ENCODE measurements at regions not wholly inside any gene's neighbourhood (a gene's known extent, or its start where the extent isn't known, plus 50 kb on each side); places are given as distances from the start of the nearest gene placed in this dataset.

GRCh38 chr2:215691346-215691745 is 255.5 kb upstream of the FN1 start:
- no peak for ATAC-seq
- TF ChIP-seq POLR2AphosphoS5 (IDR thresholded peaks at IDR 0.05; ENCODE audit: low read depth, low read length) (no peak), REST (IDR thresholded peaks at IDR 0.05; ENCODE audit: insufficient read depth in 1 of 2, low read depth in 2 of 2, low read length in 1 of 2) (no peak), TCF7L2 (IDR thresholded peaks at IDR 0.05; ENCODE audit: low read depth, low read length) (no peak), SIN3A (IDR thresholded peaks at IDR 0.05; ENCODE audit: borderline replicate concordance, insufficient read depth, low read depth, low read length) (no peak), CTCF (IDR thresholded peaks at IDR 0.05) (no peak)
- no peaks in the 10 kb centered on the region for H3K4me1 ChIP-seq (ENCODE audit: control insufficient read depth, insufficient read depth, low read length)
- DNase-seq (ENCODE audit: low read depth, low spot score) = no peak
- POLR2A ChIA-PET = no interaction called here
- BruUV-seq (replicated peaks) = no TSS peak
- intact Hi-C loops (cut with micrococcal nuclease; ENCODE audit: unreplicated experiment) = no loop called here
- no peak overlapping the region for H3K27ac ChIP-seq (ENCODE audit: low read length)
- no peaks in the 10 kb centered on the region for H3K27me3 ChIP-seq (ENCODE audit: control insufficient read depth, insufficient read depth, low read length)
- in situ Hi-C loops (cut with HindIII; ENCODE audit: low pct_unique_long_range_greater_than_20kb, low sequenced_read_pairs) = no loop called here
- no peaks in the 10 kb centered on the region for H3K36me3 ChIP-seq (ENCODE audit: control insufficient read depth, insufficient read depth, low read length)
- H3K4me3 ChIP-seq (ENCODE audit: low read depth in 2 of 2, low read length in 2 of 2) = no peak overlapping the region
- CTCF ChIA-PET = no interaction called here
- no peaks in the 10 kb centered on the region for H3K9me3 ChIP-seq (ENCODE audit: control insufficient read depth, insufficient read depth, low read depth, low read length)

GRCh38 chr2:215687149-215688031 is 251.5 kb upstream of the FN1 start:
- no peaks in the 10 kb centered on the region for H3K36me3 ChIP-seq (ENCODE audit: control insufficient read depth, insufficient read depth, low read length)
- ChIA-PET POLR2A (no interaction called here), CTCF (no interaction called here)
- H3K4me1 ChIP-seq (ENCODE audit: control insufficient read depth, insufficient read depth, low read length) = no peaks in the 10 kb centered on the region
- no peak overlapping the region for H3K27ac ChIP-seq (ENCODE audit: low read length)
- no peak for TF ChIP-seq REST (IDR thresholded peaks at IDR 0.05; ENCODE audit: insufficient read depth in 1 of 2, low read depth in 2 of 2, low read length in 1 of 2)
- TF ChIP-seq CTCF (IDR thresholded peaks at IDR 0.05) = no peak
- TF ChIP-seq POLR2AphosphoS5 (IDR thresholded peaks at IDR 0.05; ENCODE audit: low read depth, low read length) = no peak
- no peak for TF ChIP-seq SIN3A (IDR thresholded peaks at IDR 0.05; ENCODE audit: borderline replicate concordance, insufficient read depth, low read depth, low read length)
- TF ChIP-seq TCF7L2 (IDR thresholded peaks at IDR 0.05; ENCODE audit: low read depth, low read length) = no peak
- no peaks in the 10 kb centered on the region for H3K27me3 ChIP-seq (ENCODE audit: control insufficient read depth, insufficient read depth, low read length)
- ATAC-seq (no peak), DNase-seq (ENCODE audit: low read depth, low spot score) (no peak)
- in situ Hi-C loops (cut with HindIII; ENCODE audit: low pct_unique_long_range_greater_than_20kb, low sequenced_read_pairs) = no loop called here
- intact Hi-C loops (cut with micrococcal nuclease; ENCODE audit: unreplicated experiment) = no loop called here
- H3K9me3 ChIP-seq (ENCODE audit: control insufficient read depth, insufficient read depth, low read depth, low read length) = no peaks in the 10 kb centered on the region
- BruUV-seq (replicated peaks) = no TSS peak
- H3K4me3 ChIP-seq (ENCODE audit: low read depth in 2 of 2, low read length in 2 of 2) = no peak overlapping the region
